Dedifferentiated amniotic fluid mesenchymal stem cell (primary cell): ENCODE measurements at regions not wholly inside any gene's neighbourhood (a gene's known extent, or its start where the extent isn't known, plus 50 kb on each side); places are given as distances from the start of the nearest gene placed in this dataset.
A peak's percentile ranks its signal among the peaks of the same experiment; 100 is the strongest.
"Not testable (repeated sequence)": the region's sequence is repeated elsewhere in the genome, so short reads cannot be mapped to it uniquely, and the experiment has no call there.

Experiments
- DNase-seq: peaks from one replicate; pipeline ENCODE4 v3.0.0-alpha.2; 2016; ENCODE audit errors: extremely low spot score

- DNase-seq, result no peak
Observed at GRCh38 chr7:39758234-39758970, 135.0 kb downstream of the RALA start.

GRCh38 chr7:39761449-39761848, 138.1 kb downstream of the RALA start:
- no peak for DNase-seq

- DNase-seq, result not testable (repeated sequence)
Observed at GRCh38 chr7:39762466-39762865, 139.1 kb downstream of the RALA start.

DNA sequence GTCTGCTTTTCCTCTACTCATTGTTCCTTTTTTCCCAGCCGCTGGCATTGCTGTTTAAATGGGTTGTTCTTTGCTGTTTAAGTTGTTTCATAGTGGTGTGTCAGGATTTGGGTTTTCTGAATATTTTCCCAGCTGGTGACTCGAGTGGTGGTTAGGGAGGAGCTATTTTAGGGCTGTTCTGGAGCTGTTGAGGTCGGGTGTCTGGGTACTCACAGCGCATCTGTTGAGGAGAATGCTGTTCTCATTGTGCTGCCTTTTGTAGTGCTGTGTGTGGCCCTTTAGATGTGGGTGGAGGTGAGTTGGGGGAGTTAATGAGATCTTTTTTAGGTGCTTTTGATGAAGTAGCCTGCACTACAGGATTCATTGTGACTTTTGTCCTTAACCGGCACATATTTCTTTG, 139.5 kb downstream of the RALA start:
- DNase-seq, result not testable (repeated sequence)

DNA sequence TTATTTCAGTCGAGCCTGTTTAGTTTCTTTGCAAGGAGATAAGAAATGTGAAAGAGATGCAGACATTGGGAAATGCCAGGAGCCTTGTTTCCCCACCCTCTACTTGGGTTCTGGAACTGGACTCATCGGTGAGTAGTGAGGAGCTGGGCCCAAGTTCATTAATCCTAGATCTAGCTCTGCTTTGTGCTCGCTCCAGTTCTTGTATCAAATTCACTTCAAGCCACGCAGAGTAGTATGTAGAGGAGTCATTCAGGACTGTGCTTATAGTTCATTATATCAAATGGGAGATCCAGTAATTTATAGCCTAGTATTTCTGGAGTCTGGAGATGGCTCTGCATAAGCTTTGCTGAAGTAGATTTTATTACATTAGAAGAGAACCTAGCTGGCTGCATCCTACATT, 142.5 kb downstream of the RALA start:
- not testable (repeated sequence) for DNase-seq

DNA sequence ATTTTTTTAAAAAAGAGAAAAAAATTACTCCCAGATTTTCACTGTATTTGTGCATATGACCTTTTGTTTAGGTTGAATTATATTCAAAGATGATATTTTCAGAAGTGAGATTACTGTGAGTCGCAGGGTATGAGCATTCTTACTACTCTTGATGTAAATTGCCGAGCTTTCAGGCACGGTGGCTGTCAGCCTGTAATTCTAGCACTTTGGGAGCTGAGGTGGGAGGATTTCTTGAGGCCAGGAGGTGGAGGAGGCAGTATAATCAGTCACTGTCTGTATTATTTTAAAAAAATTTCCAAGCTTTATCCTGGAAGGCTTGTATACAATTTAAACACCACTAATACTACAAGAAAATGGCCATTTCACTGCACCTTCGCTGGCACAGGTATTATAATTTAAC, 145.1 kb downstream of the RALA start:
- DNase-seq, result not testable (repeated sequence)

GRCh38 chr7:39774341-39774851, 151.0 kb downstream of the RALA start:
- DNase-seq, result not testable (repeated sequence)

- DNase-seq, result not testable (repeated sequence)
Observed at GRCh38 chr7:39781557-39781956, 158.2 kb downstream of the RALA start.

- not testable (repeated sequence) for DNase-seq
Observed at GRCh38 chr7:39786440-39786839, 163.1 kb downstream of the RALA start.

- not testable (repeated sequence) for DNase-seq
Observed at GRCh38 chr7:39791035-39791434, 159.0 kb upstream of the CDK13 start.

GRCh38 chr7:39791911-39792310, 158.1 kb upstream of the CDK13 start:
- DNase-seq, result not testable (repeated sequence)

- DNase-seq, result not testable (repeated sequence)
Observed at GRCh38 chr7:39793026-39793425, 157.0 kb upstream of the CDK13 start.

- DNase-seq, result not testable (repeated sequence)
Observed at GRCh38 chr7:39793851-39794250, 156.2 kb upstream of the CDK13 start.

GRCh38 chr7:39796947-39797346, 153.1 kb upstream of the CDK13 start:
- not testable (repeated sequence) for DNase-seq

DNA sequence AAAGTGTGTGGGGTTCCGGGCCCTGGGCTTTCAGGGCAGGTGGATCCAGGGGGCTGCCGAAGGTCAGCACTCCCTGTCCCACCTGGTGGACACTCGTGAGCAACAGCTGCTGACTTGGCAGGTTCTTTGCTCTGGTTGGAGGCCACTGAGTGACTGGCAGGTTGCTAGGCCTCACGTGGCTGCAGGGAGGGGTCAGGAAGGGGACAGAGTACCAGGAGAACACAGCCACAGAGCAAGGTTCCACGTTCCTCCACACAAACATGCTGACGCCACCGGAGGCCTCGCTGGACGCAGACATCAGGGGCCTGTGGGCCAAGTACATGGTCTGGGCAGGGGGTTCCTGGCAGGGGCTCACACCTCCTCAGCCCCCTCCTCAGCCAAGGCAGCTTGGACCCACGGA, 152.0 kb upstream of the CDK13 start:
- DNase-seq, result not testable (repeated sequence)

DNA sequence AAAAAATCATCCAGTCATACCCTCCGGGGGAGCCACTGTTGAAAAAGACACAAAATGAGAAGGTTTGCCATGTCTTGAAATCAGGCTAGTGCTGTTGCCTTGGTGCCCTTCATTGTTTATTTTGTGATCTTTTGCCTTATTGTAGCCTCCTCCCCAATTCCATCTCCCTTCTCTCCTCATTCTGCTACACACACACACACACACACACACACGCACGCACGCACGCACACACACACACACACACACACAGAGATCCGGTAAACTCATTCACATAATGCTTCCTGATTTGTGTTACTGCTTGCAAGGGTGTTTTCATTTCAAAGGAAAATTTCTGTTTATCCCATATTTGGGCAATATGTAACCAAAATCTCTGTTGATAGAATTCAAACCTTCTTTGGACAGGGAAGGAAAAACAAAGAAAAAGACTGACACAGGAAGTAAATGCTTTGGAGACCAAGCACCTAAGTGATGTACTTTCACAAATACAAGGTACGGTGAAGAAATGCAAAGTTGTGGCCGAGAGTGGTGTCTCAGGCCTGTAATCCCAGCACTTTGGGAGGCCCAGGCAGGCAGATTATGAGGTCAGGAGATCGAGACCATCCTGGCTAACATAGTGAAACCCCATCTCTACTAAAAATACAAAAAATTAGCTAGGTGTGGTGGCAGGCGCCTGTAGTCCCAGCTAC, 141.1 kb upstream of the CDK13 start:
- DNase-seq, result no peak

- no peak for DNase-seq
Observed at GRCh38 chr7:39810204-39810642, 139.8 kb upstream of the CDK13 start.

DNA sequence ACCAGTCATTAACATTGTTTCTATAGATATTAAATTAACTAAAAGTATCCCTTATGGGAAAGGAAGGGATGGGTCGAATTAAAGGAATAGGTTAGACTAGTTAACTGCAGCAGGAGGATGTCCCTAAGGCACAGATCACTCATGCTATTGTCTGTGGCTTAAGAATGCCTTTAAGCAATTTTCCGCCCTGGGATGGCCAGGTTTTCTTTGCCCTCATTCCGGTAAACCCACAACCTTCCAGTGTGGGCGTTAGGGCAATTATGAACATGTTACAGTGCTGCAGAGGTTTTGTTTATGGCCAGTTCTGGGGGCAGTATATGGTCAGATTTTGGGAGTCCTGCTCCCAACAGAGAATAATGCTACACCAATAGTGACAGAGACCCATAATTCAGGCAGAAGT, 139.3 kb upstream of the CDK13 start:
- DNase-seq, result no peak

DNA sequence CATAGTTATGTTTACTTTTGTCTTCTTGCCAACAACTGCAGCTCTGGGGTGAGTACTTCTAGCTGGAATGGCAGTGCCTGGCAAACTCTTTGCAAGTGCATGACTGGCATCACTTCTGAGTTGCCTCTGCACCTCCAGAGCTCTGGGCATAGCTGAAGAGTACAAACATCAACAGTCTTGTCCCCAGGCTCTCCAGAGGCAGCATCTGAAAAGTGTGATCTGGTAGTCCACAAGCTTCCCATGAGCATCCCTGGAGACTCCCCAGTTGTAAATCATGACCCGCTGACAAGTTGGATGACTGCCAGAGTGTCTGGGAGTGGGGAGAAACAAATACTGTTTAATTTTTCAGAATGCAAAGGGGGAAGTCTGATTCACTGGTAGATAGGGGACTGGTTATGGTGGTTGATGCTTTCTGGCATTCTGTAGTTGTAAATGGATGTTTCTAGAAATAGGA, 138.9 kb upstream of the CDK13 start:
- DNase-seq, result peak; percentile 34

- DNase-seq, result no peak
Observed at GRCh38 chr7:39816462-39817060, 133.5 kb upstream of the CDK13 start.

- DNase-seq, result no peak
Observed at GRCh38 chr7:39819514-39819913, 130.5 kb upstream of the CDK13 start.

- peak; percentile 11 for DNase-seq
Observed at GRCh38 chr7:39824456-39825200, 125.4 kb upstream of the CDK13 start.
